NOMO-1 treated with DMSO at 0.1 percent for 48 hours (cell line): ENCODE measurements at regions not wholly inside any gene's neighbourhood (a gene's known extent, or its start where the extent isn't known, plus 50 kb on each side); places are given as distances from the start of the nearest gene placed in this dataset.
"Not testable (repeated sequence)": the region's sequence is repeated elsewhere in the genome, so short reads cannot be mapped to it uniquely, and the experiment has no call there.

Experiments
- DNase-seq: peaks from one replicate; lab custom pipeline; 2025; ENCODE audit not compliant: unreplicated experiment; lab: John Stamatoyannopoulos, UW

DNA sequence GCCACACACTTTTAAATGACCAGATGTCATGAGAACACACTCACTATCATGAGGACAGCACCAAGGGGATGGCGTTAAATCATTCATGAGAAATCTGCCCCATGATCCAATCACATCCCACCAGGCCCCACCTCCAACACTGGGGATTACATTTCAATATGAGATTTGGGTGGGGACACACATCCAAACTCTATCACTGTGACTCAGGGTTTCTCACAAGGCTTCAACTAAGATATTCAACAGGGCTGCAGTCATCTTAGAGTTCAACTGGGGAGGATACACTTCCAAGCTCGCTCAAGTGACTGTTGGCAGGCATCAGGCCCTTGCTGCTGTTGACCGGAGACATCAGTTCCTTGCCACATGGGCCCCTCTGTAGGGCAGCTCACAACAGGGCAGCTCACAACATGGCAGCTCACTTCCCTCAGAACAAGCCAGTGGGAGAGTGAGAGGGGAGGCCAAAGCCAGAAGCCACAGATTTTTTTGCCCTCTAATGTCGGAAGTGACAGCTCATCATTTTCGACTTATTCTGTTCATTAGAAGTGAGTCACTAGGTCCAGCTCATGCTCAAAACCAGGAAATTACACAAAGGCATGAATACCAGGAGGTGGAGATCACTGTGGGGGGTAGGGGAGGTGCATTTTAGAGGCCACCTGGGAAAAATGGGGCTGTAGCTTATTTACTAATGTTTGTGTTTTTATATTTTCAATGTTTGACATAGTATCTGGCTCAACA is 50.8 kb upstream of the PTHLH start:
- DNase-seq = no peak

DNA sequence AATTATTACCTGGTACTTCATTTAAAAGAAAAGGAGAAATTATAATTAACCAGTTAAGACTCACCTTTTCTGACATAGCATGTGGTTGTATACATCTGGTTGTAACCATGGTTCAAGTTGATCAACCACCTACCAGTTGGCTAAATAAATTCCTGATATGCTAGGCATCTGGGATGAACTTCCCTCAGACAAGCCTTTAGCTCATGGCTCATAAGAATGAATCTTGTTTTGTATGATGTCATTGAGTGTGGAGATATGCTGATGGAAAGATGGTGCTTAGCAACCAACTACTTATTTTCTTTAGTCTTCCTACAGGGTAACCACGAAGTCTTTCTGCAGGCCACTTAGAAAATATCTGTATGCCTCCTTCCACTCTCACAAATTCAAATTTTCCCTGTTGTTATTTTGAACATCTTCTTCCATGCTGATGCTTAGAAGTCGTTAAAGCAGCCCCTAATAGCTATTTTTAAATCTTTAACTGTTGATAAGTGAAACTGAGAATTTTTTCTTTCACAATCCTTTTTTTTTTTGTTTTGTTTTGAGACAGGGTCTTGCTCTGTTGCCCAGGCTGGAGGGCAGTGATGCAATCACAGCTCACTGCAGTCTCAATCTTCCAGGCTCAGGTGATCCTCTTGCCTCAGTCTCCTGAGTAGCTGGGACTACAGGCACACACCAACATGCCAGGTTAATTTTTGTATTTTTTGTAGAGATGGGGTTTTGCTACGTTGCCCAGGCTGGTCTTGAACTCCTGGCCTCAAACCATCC is 51.9 kb upstream of the PTHLH start:
- no peak for DNase-seq

DNA sequence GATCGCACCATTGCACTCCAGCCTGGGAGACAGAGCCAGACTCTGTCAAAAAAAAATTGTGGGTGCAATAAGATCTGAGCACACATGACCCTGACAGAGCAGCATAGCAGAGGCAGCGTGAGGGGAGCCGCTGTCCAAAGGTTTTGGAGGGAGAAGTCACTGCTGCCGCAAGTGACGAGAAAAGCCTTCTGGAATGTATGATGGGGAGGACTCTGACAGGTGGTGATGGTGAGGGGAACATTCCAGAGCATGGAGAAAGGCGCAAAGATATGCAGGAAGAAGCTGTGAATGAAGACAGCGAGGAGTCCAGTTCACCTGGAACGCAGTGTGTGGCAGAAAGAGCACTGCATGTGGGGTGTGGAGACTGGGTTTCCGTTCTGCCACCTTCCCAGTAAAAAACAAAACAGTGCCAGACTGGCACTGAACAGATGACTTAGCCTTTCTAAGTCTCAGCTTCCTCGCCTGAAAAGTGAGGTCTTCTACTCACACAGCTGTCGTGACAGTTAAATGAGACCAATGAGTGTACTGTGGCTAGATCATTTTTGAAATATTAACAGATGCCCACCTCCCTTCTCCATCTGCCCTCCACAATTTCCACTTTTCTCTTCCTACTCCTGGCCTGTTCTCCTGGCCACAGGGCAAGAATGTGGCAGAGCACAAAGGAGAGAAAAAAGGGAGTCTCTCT is 53.4 kb upstream of the PTHLH start:
- no peak for DNase-seq

DNA sequence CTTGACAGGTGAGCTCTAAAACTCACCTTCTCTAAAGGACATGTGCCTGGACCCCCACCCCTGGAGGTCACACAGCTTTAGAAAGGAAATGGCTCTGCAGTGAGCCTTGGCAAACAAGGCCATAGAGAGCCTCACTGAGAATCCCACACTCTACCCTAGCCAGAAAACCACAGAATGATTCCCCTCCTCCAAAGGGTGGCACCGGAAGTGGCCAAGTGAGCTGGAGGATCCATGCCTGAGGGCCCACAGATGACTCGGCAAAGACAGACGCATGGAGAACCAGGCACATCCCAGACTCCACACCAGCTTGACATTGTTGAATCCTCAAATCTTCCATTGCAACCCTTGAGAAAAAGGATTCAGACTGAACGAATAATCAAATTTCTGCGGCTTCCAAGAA is 54.2 kb upstream of the PTHLH start:
- no peak for DNase-seq

DNA sequence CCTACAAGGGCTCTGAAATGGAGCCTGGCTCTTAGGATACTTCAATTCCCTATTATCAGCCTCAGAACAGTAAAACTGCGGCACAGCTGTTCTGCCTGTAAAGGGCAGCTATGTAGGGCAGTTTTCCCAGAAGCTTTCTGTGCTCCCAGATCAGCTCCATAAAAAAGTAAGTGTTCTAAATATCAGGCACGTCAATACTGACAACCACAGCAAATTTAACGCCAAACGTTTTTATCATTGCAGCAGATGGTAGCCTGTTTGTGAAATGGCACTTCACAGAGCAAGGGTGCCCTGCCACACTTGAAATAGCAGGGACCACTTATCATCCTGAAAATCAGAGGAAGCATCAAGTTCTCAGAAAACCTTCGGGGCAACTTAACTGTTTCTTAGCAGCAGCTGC is 54.8 kb upstream of the PTHLH start:
- DNase-seq = no peak

DNA sequence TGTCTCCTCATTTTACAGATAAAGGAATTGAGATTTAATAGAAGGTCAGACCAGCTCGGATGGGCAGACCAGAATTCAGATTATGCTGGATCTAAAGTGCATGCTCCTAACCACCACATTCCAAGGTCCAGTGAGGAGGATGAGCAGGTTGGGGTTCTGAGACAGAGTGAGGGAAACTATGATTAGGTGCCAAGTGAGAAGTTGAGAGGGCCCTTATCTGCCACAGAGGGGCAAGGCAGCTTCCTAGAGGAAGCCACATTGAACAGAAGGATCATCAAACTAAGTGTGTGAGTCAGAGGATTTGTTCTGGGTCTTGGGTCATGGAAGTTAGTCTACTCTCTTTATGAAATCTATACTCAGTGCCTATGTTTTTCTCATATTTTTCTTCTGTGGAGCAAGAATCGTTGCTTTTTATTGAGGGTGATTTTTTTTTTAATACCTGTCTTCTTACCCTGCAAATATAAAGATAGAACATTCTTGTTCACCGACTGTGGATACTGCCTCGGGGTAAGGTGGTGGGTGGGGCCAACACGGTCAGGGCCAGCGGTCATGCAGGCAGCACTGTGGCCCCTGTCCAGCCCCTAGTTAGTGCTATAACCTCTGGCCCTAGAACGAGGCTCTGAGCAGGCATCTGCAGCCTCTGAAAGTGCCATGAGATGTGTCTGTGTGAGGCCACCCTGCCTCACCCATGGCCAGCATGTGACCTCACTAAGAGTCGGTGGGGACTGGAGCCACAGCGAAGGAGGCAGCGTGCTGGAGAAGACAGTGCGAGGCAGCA is 55.6 kb upstream of the PTHLH start:
- DNase-seq = no peak

DNA sequence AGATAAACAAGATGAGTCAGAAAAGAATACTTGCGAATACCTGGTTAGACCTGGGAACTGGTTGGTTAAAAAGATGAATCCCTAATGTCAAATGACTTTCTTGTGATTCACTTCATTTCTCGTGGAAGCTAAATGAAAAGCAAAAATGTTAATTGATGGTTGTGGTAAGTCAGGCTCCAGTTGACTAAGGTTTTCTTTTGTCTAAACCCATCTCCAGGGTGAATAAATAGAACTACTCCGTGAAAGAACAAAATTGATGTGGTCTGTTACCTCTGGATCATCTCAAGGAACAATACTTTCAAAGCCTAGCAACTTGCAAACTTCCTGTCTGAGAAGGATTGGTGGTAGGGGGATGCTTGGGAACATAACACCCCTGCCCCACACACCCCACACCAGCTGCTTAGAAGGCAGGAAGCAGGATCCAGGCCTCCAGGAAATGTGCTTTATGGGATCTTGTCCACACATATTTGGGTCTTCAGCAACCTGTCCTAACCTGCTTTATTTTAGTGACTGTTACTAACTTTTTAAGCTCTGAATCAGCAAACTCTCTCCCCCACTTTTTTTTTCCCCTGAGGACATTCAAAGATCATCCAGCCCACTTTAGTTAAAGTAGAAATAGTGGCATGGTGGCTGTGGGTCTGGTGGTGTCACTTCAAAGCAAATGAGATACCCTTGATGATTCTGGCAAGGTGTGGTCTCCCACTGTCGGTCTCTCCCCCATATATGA is 60.4 kb upstream of the PTHLH start:
- no peak for DNase-seq

DNA sequence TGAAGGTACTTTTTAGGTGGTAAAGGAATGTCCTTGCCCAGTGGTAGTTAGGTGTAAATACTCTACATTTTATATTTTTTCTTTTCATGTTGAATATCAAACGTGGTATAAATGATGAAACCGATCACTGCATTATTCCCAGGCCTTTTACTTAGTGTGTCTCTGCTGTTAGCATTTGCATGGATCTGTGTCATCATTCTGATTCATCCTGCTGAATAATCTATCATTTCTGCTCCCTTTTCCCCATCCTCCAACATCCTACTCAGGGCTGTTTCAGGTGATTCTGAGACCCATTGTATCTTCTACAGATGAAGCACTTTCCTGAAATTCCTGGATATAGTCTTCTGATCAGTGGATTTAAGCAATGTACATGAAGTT is 61.0 kb upstream of the PTHLH start:
- DNase-seq = no peak

DNA sequence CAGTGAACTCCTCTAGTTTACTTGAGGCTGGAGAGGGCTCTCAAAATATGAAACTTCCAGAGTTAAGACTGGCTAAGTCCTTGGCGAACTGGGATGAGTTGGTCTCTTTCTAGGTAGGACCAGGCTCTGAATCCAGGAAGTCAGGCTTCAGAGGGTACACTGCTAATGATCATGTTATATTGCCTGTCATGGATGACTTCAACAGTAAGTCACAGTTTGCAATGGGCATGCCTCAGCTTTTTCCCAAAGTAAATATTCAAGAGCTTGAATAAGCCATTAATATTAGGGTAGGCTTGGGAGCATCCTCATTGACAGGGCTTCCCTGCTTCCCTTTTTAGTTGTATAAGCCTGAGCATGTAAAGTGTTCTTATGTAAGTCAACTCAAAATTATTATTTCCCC is 61.7 kb upstream of the PTHLH start:
- no peak for DNase-seq

DNA sequence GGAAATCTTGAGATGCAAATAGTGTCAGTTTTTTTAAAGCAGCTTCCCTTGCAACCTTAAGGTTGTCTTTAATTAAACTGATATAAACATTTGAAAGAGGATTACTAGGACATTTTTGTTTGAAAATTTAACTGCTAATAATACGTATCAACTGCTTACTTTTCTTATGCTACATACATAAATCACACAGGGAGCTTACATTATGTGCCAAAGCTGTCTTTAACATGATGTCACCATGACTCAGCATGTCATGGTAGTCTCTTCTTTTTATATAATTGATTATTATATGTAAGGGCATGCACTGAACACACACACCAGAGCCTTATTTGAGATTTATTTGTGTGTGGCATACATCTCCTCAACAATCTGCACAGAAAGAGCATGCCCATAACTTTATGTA is 63.0 kb upstream of the PTHLH start:
- DNase-seq = no peak

DNA sequence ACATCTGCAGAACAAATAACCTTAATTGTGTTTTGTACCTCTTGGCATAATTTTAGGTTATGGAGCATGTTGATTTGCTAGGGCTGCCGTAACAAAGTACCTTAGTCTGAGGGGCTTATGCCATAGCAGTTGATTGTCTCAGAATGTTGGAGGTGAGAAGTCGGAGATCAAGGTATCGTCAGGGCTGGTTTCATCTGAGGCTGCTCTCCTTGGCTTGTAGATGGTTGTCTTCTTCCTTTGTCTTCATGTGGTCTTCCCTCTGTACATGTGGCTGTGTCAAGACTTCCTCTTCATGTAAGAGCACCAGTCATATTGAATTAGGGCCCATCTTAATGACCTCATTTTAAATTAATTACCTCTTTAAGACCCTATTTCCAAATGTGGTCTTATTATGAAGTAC is 64.4 kb upstream of the PTHLH start:
- no peak for DNase-seq

DNA sequence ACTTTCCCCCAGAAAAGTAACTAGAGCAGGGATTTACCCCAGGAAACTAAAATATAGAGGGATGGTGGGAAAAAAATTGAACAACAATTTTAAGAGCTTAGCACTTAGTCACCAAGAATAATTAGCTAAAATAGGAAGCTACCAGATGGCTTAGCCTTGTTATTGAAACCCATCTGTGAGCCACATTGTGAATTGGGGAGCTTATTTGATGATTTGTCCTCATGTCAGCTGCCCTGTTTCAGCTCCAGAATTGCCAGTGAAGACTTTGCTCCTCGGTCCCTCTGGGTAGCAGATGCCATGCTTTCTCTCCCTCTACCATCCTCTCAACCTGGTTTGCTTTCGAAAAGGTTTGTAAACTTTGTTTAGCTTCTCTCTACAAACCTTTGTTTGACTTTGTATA is 67.7 kb upstream of the PTHLH start:
- DNase-seq = no peak

DNA sequence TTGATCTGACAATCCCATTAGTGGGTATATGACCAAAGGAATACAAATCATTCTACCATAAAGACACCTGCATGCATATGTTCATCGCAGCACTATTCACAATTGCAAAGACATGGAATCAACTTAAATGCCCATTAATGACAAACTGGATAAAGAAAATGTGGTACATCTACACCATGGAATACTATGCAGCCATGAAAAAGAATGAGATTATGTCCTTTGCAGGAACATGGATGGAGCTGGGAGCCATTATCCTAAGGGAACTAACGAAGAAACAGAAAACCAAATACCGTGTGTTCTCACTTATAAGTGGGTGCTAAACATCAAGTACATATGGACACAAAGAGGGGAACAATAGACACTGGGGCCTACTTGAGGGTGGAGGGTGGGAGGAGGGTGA is 74.1 kb upstream of the PTHLH start:
- DNase-seq = not testable (repeated sequence)

DNA sequence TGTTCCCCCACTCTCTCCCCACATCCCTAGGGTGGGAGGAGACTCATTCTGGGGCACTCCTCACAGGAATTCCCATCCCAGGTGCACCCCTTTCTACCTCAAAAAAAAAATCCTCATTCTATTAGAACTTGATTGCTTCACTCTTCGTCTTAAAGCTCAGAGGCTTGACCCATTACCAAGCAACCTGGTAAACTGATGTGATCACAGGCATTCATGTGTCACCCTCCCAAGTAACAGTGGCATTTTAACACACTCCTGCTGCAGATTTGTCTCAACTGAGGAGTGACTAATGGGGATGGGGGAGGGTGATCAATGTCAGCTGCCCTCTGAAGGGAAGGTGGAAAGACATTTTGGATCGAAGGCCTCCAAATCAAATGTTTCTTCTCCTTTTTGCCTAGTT is 78.1 kb upstream of the PTHLH start:
- DNase-seq = no peak

DNA sequence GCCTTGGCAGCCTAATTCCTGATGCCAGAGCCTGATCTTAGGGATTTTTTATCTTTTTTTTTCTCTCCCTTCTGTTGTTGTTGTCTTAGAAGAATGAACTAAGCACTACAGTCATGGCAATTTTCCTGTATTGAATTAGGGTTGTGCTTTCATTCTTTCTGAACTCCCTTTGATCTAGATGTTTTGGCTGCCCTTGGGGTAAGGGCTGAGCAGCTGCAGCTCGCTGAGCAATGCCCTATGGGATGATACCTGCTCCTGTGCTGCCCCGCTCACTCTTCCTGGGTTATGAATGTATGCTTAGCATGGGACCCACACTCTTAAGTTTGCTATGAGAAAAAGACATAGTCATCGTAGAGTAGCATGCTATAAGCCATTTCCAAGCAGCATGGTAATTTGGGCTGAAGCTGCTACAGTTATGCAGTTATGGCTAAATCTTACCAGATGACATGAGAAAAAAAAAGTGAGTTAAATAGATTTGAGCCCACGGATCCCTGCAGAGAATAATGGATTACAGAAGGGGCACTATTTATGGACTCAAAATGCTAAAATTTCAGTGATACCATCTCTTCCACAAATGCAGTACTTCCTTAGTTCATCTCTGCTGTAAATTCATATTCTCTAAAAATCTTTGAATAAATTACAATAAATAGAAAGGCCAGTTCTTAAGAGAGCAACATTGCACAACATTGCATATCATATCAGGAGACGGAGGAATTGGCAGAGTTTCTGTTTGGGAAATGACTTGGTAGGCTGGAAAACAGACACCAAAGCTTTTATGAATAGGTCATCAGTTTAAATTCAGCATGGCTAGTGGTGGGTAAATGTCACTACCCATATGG is 79.2 kb upstream of the PTHLH start:
- DNase-seq = no peak

DNA sequence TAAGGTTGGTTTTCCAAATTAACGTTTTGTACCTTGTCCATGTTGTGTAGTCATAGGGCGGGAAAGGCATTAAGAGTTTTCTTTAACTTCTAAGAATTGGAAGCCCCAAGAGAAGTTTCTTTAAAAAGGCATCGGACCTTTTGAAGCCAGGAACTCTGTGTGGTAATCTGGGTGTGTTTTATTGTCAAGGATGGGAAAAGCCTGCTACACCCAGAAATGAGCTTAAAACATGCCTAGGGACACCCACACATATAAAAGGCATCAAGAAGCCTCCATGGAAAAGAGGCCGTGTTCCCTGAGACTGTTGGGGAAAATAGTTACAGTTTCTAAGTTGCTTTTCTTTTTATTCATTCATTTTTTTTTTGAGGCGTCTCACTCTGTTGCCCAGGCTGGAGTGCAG is 81.0 kb upstream of the PTHLH start:
- DNase-seq = no peak

DNA sequence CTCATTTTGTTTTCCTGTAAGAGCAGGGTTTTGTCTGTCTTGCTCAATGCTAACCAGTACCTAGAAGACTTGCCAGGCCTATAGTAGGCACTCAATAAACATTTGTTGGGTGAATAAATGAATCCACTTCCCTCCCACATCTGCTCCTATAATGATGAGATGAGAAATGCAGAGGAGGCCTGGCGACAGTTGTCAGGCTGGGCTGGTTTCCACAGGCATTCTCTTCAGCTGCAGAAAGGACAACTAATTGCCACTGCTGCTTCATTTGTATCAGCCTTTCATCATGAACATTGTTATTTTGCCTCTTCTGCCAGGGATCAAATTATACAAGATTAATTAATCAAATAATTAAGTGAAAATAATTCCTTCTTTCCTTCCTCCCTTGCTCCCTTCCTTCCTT is 82.0 kb upstream of the PTHLH start:
- DNase-seq = no peak

DNA sequence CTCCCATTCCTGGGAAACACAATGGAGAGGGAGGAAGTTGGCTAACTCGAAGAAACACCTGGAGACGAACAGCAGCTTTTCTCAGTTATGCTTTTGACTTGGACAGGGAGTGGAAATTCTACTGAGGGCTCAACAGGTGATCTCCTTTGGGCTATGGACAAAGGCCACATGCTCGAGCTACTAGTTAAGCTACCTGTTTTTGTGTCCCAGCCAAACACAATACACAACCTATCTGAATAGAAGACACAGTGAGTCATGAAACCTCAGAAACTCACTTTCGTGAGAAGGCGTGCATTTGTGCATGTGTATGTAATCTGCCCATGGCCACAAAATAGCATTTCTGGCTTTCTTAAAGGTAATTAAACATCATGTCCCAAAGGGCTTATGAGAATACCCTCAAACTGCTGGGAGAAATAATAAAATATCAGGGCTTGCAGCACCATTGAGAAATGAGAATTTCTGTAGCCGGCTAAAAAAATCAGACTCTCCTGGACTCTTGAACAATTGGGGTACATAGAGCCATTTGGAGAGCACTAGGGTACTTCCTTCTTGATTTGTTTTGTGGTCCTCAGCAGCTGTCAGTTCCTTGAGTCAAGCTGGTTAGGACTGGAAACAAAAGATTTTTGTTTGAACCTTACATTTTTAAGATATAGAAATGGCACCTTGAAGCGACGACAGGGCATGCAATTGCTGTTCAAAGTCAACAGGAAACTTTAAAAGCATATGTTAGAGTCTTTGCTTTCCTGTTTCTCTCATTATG is 85.5 kb upstream of the PTHLH start:
- DNase-seq = no peak

DNA sequence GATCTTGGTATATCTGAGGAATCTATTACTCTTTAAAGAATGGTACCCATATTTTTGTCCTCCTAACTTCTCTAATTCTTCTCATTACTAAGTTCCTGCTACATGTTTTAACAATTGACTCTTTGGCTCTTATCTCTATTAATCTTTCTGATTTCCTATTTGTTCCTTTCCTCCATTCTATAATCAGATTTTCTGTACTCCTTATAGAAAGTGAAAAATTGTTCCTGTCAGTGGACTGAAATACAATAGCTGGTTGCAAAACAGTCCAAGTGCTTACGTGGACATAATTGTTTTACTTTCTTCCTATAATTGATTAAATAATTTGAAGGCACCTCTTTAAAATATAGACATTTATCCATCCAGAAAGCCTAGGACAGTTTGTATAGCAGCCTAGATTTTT is 86.7 kb upstream of the PTHLH start:
- no peak for DNase-seq
